SK-N-MC (cell line): ENCODE measurements at regions not wholly inside any gene's neighbourhood (a gene's known extent, or its start where the extent isn't known, plus 50 kb on each side); places are given as distances from the start of the nearest gene placed in this dataset.
"Not testable (repeated sequence)": the region's sequence is repeated elsewhere in the genome, so short reads cannot be mapped to it uniquely, and the experiment has no call there.

Experiments
- DNase-seq: peaks from one replicate; pipeline ENCODE4 v3.0.0-alpha.2; 2011; ENCODE audit warnings: low read depth, low spot score
- H3K27ac ChIP-seq: fragments of 200-600 bp; sonication (generic); 2 replicates; pipeline ENCODE4 v1.5.1; 2016; ENCODE audit warnings: mixed run types
- H3K36me3 ChIP-seq: fragments of 200-600 bp; sonication (generic); 2 replicates; pipeline ENCODE4 v1.6.1; 2017; ENCODE audit warnings: antibody characterized with exemption, low read length, mixed read lengths; ENCODE audit not compliant: insufficient read depth
- H3K4me3 ChIP-seq: fragments of 200-600 bp; sonication (generic); 2 replicates; pipeline ENCODE4 v1.5.1; 2016
- H3K9ac ChIP-seq: fragments of 200-600 bp; sonication (generic); 2 replicates; pipeline ENCODE4 v1.8.0; 2017; ENCODE audit warnings: mixed run types, mixed read lengths; ENCODE audit not compliant: insufficient read length
- H3K9me3 ChIP-seq: fragments of 200-600 bp; sonication (generic); 2 replicates; pipeline ENCODE4 v1.6.1; 2017; ENCODE audit warnings: low read depth, mild to moderate bottlenecking, antibody characterized with exemption, low read length, moderate library complexity, mixed read lengths
- EZH2 ChIP-seq: fragments of 200-600 bp; sonication (generic); IDR thresholded peaks from one replicate; pipeline ENCODE4 v1.6.1; 2017; ENCODE audit warnings: antibody characterized with exemption
- FOXP2 ChIP-seq: optimal IDR thresholded peaks from 2 replicates; pipeline ENCODE3; 2011; ENCODE audit warnings: mild to moderate bottlenecking, moderate library complexity; ENCODE audit not compliant: insufficient read depth; ENCODE audit errors: extremely low read length, control extremely low read depth
- POLR2AphosphoS5 ChIP-seq: IDR thresholded peaks from 2 replicates; pipeline ENCODE4 v1.6.1; 2012; ENCODE audit warnings: mild to moderate bottlenecking, low read depth, low read length, borderline replicate concordance

DNA sequence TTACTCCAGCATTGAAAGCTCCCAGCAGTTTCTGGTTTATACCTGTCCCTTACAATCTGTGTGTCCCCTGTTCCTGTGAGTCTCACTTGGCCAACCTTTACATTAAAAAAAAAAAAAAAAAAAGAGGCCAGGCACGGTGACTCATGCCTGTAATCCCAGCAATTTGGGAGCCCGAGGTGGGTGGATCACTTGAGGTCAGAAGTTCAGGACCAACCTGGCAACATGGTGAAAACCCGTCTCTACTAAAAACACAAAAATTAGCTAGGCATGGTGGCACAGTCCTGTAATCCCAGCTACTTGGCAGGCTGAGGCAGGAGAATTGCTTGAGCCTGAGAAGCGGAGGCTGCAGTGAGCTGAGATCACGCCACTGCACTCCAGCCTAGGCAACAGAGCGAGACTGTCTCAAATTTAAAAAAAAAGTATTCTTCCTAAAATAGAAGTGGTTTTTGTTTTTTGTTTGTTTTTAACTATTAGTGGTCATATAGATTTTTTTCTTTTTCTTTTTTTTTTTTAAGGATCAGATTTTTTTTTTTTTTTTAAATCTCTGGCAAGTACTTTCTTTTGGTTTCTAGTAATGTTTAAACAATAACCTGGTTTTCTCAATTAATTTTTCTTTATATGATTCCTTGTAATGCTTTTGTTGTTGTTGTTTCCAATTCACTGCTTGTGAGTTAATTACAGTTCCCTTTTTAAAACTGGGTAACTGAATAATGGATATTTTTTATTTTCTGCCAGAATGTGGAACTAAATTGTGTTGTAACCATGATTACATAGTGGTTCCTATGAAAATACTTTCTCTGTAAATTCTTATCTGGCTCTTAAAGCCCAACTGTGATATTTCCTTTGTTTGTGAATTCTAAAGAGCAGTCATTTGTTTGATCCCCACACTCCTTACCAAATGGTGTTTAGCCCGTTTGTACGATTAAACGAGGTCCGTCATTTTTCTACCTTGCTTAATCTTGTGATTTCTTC, 116.8 kb downstream of the CTAGE1 start:
- Histone ChIP-seq H3K9me3 (no peaks in the 10 kb centered on the region), H3K9ac (no peak overlapping the region), H3K27ac (no peak overlapping the region), H3K4me3 (no peak overlapping the region), H3K36me3 (no peaks in the 10 kb centered on the region)
- no peak for DNase-seq
- TF ChIP-seq FOXP2 (no peak), EZH2 (no peak), POLR2AphosphoS5 (no peak)

DNA sequence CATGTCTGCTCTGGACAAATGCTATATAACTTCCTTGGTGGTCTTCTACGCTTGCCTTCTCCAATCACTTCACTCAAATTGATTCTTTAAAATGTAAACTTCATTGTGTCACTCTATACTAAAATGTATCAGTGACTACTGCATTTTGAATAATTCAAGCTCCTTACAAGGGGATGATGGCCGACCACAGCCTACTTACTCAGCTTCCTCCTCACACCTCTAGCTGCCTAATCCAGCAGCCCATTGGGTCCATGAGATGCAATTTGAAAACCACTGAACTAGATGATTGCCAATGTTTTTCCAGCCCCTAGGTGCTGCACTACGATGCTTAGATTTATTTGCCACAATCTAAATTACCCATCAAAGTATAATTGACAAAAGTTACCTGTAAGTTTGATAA, 120.7 kb downstream of the CTAGE1 start:
- Histone ChIP-seq H3K9me3 (no peaks in the 10 kb centered on the region), H3K4me3 (no peak overlapping the region), H3K36me3 (no peaks in the 10 kb centered on the region), H3K27ac (no peak overlapping the region), H3K9ac (no peak overlapping the region)
- DNase-seq: no peak
- TF ChIP-seq FOXP2 (no peak), EZH2 (no peak), POLR2AphosphoS5 (no peak)

DNA sequence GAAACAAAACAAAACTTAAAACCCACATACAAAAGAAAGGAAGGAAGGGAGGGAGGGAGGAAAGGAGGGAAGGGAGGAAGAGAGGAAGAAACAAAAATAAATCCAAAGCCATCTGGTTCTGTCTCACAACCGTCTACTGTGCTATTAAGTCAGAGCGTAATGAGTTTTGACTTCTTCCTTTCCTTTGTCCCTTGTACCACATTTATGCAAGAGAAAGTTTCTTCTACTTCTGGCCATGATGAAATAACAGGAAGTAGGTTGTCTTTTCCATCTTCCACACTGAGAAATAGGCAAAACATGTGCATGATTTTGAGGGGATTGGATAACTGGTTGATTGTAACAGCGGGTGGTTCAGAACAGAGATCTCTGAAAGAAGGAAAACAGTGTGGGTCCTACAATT, 121.4 kb downstream of the CTAGE1 start:
- no peaks in the 10 kb centered on the region for H3K9me3 ChIP-seq
- H3K9ac ChIP-seq: no peak overlapping the region
- no peaks in the 10 kb centered on the region for H3K36me3 ChIP-seq
- DNase-seq: no peak
- no peak overlapping the region for H3K4me3 ChIP-seq
- no peak for TF ChIP-seq POLR2AphosphoS5
- no peak for TF ChIP-seq EZH2
- no peak for TF ChIP-seq FOXP2
- no peak overlapping the region for H3K27ac ChIP-seq

DNA sequence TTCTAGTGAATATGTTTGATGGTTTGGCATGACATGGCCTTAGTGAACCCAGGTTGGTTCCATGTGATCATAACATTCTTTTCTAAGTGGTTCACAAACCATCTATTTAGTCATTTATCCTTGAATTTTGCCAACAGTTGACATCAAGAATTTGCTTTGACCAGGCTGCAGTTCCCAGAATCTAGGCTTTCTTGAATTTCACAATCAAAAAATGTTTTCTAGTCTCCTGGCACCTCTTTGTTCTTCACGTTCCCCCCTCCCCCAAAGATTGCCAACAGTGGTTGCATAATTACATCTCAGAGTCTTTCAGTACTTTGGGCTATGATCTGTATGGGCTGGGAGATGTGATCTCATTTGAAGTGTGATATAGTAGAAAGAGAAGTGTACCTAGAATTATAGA, 124.0 kb downstream of the GATA6 start:
- DNase-seq: no peak
- no peak overlapping the region for H3K27ac ChIP-seq
- H3K9me3 ChIP-seq: no peaks in the 10 kb centered on the region
- no peak overlapping the region for H3K9ac ChIP-seq
- H3K4me3 ChIP-seq: no peak overlapping the region
- TF ChIP-seq EZH2: no peak
- no peaks in the 10 kb centered on the region for H3K36me3 ChIP-seq

DNA sequence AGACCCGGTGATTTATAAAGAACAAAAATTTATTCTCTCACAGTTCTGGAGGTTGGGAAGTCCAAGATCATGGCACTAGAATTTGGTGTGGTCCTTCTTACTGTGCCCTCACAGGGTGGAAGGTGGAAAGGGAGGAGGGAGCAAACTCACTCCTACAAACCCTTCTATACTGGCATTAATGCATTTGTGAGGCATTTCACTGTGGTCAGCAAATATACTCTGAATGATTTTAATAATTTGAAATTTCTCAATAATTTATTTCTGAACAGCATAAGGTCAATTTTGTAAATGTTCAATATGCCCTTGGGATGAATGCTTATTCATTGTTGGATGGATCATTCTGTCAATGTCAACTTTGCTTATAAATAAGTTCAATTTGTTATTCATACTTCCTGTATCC, 120.6 kb downstream of the GATA6 start:
- no peak for DNase-seq
- Histone ChIP-seq H3K4me3 (no peak overlapping the region), H3K9ac (no peak overlapping the region), H3K27ac (no peak overlapping the region), H3K9me3 (no peaks in the 10 kb centered on the region), H3K36me3 (no peaks in the 10 kb centered on the region)
- no peak for TF ChIP-seq POLR2AphosphoS5
- no peak for TF ChIP-seq FOXP2
- no peak for TF ChIP-seq EZH2

DNA sequence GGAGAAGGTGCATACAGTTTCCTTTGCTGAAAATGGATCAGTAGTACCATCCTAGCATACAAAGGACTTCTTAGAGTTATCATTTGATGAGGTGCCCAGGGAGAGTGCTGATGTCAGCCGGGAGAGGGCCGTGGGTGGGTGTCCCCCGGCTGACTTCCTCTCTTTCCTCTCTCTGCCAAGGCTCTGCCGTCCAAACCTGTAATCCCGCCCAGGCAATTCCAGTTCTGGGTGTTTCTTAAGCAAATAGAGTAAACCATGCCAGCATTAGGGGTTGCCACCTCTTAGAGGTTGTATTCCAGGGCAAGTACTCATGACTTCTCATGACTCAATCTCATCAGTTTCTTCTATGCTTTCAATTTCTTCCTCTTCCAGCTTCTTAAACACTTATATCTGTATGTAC, 117.2 kb downstream of the GATA6 start:
- Histone ChIP-seq H3K9me3 (no peaks in the 10 kb centered on the region), H3K9ac (no peak overlapping the region), H3K27ac (no peak overlapping the region), H3K4me3 (no peak overlapping the region), H3K36me3 (no peaks in the 10 kb centered on the region)
- no peak for TF ChIP-seq POLR2AphosphoS5
- no peak for TF ChIP-seq EZH2
- no peak for TF ChIP-seq FOXP2
- no peak for DNase-seq

DNA sequence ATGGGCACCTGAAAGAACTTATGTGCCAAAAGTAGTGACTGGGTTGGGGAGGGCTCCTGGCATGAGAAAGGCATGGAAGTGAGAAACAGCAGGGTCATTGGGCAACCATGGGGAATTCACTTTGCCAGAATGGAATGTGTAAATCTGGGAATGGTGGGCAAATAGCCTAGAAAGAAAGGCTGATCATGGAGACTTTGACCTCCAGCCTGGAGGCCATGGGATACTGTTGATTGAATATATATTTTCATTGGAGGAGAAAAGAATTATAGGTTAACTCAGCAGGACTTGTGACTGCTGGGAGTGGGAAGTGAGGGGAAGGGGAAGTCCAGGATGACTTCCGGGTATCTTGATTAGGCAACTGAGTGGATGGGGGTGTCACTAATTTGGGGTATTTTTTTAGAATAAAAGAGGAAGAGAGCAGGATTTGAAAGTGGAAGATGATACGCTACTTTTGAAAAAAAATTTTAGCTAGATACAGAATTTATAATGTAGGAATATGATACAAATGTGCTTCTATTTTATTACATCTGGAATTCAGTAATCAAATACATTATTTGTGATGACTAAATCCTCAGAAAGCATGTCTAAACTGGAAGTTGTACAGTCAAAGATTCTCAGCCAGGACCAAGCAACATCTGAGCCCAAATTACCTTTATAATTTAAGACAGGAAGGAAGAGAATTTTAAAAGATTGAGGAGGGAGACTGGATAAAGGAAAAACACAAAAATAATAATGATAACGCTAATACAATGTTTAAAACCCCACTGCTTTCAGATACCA, 116.2 kb downstream of the GATA6 start:
- no peaks in the 10 kb centered on the region for H3K36me3 ChIP-seq
- H3K9me3 ChIP-seq: no peaks in the 10 kb centered on the region
- no peak overlapping the region for H3K4me3 ChIP-seq
- no peak for DNase-seq
- no peak overlapping the region for H3K9ac ChIP-seq
- no peak overlapping the region for H3K27ac ChIP-seq
- TF ChIP-seq POLR2AphosphoS5 (no peak), FOXP2 (no peak), EZH2 (no peak)

DNA sequence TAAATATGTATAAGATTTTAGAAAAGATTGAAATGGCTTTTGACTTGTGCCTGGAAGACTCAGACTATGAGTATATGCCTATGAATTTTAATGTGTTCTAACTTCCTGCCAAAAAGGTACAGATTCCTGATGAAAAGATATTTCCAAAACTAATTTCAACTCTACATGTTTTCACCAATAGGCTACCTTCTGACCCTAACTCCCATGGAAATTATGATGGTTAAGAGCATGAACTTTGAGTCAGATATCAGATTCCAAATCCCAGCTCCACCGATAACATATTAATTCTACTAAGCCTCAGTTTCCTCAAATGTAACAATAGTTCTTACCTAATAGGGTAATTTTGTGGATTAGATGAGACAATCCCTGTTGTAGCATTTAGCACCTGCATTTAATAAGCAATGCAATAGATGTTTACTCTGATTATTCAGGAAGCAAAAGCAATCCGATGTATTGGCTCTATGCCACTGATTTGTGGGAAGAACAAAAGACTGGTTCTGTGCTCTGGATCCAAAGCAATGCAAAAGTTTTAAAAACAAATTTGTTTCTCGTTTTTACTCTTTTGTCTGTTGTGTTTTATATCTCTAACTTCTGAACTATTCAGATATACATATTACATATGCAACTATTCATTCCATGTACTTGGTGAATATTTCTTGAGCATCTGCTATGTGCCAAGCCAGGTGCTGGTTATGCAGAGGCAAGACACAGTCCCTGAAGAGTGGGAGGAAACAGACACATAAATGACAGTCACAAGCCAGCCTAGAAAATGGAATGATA, 115.4 kb downstream of the GATA6 start:
- Histone ChIP-seq H3K4me3 (no peak overlapping the region), H3K27ac (no peak overlapping the region), H3K9ac (no peak overlapping the region), H3K9me3 (no peaks in the 10 kb centered on the region), H3K36me3 (no peaks in the 10 kb centered on the region)
- TF ChIP-seq POLR2AphosphoS5 (no peak), EZH2 (no peak), FOXP2 (no peak)
- DNase-seq: no peak

DNA sequence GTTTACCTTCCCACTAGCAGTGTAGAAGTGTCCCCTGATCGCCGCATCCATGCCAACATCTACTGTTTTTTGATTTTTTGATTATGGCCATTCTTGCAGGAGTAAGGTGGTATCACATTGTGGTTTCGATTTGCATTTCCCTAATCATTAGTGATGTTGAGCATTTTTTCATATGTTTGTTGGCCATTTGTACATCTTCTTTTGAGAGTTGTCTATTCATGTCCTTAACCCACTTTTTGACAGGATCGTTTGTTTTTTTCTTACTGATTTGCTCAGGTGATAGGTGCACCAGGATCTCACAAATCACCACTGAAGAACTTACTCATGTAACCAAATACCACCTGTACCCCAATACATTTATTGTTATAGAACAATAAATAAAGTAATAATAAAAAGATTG, 114.5 kb downstream of the GATA6 start:
- not testable (repeated sequence) for H3K4me3 ChIP-seq, DNase-seq, H3K27ac ChIP-seq, H3K36me3 ChIP-seq, H3K9me3 ChIP-seq, H3K9ac ChIP-seq
